Astrocyte of the spinal cord (primary cell): ENCODE measurements at regions not wholly inside any gene's neighbourhood (a gene's known extent, or its start where the extent isn't known, plus 50 kb on each side); places are given as distances from the start of the nearest gene placed in this dataset.

Experiments used
- DNase-seq: peaks from one replicate; pipeline ENCODE4 v3.0.0; 2011; ENCODE audit warnings: low read depth, low spot score
- H3K4me3 ChIP-seq: 2 replicates; pipeline ENCODE4 v1.5.1; 2011; ENCODE audit warnings: low read depth, mild to moderate bottlenecking, low read length, moderate library complexity
- CTCF ChIP-seq: IDR thresholded peaks from 2 replicates; pipeline ENCODE4 v1.5.1; 2012; ENCODE audit warnings: low read depth, mild to moderate bottlenecking, low read length, inconsistent platforms
- in situ Hi-C: cut with HindIII; loops from 2 replicates; pipeline ENCODE4 v1.10.0; 2017; ENCODE audit warnings: low sequenced_read_pairs

GRCh38 chr6:150456466-150456865 lies 87.7 kb downstream of the IYD start:
- no peak for DNase-seq
- in situ Hi-C loops = no loop called here
- no peak overlapping the region for H3K4me3 ChIP-seq
- no peak for TF ChIP-seq CTCF

DNA sequence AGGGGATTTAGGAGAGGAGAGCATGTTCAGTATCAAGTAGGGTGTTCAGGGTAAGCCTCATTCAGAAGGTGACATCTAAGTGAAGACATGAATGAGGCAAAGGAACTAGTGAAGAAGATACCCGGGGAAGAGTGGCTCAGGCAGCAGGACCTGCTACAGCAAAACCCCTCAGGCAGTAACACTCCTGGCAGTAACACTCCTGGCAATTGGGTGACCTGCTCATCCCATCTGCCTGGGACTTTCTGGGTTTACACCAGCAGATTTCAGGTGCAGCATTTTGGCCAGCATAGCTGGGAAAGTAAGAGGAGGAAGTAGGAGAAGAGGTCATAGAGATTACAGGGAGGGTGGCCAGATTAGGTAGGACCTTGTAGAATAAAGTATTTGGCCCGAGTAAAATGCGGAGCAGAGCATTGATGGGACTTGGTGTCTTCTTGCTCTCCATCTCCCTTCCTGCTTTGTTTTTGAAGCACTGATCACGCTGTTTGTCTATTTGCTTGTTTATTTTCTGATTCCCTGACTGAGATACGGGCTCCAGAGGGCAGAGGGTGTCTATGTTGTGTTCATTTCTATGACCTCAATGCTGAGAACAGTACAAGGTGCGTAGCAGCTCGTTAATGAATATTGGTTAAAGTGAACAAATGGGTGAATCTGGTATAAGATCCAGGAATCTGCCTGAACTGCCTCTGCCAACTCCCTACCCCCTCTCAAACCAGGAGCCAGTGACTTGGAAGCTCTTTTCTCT lies 88.3 kb downstream of the IYD start:
- DNase-seq = no peak
- in situ Hi-C loops = no loop called here
- TF ChIP-seq CTCF = no peak
- H3K4me3 ChIP-seq = no peak overlapping the region

- in situ Hi-C loops = no loop called here
Observed at GRCh38 chr6:150458579-150458978, 89.8 kb downstream of the IYD start.

DNA sequence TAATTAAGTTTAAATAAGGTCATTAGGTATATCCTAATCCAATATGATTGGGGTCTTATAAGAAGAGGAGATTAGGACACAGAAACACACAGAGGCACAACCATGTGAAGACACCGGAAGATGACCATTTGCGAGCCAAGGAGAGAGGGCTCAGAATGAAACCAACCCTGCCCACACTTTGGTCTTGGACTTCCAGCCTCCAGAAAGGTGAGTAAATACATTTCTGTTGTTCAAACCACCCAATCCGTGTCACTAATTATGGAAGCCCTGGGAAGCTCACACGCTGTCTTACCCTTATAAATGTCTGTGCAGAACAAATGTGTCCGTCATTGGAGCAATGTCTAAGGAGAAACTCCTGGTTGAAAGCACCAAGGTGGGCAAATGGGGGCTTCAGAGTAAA lies 95.0 kb downstream of the IYD start:
- in situ Hi-C loops = no loop called here

More at GRCh38 chr6:150458579-150458978, 89.8 kb downstream of the IYD start:
- no peak for DNase-seq
- no peak for TF ChIP-seq CTCF
- H3K4me3 ChIP-seq = no peak overlapping the region

GRCh38 chr6:150464966-150465365 lies 96.2 kb downstream of the IYD start:
- TF ChIP-seq CTCF = no peak
- no peak for DNase-seq
- in situ Hi-C loops = no loop called here
- no peak overlapping the region for H3K4me3 ChIP-seq

More for the DNA sequence above, 95.0 kb downstream of the IYD start:
- TF ChIP-seq CTCF = no peak
- no peak overlapping the region for H3K4me3 ChIP-seq
- no peak for DNase-seq

DNA sequence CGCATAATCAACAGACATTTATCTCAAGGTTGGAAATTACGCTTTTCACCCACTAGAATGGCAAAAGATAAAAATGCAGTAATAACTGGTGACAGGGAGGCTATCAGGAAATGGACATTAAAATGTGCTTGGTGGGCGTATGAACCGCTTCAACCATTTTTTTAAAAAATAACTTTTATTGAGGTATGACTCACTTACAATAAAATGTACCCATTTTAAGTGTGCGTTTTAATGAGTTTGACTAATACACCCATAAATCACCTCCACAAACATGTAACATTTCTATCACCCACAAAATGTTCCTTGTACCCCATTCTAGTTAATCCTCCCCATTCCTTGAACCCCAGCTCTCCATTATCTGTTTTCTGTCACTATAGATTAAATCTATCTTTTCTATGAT lies 96.8 kb downstream of the IYD start:
- TF ChIP-seq CTCF = no peak
- in situ Hi-C loops = no loop called here
- H3K4me3 ChIP-seq = no peak overlapping the region
- no peak for DNase-seq
